ENCODE measurements at regions not wholly inside any gene's neighbourhood (a gene's known extent, or its start where the extent isn't known, plus 50 kb on each side); places are given as distances from the start of the nearest gene placed in this dataset.
"Not testable (repeated sequence)": the region's sequence is repeated elsewhere in the genome, so short reads cannot be mapped to it uniquely, and the experiment has no call there.

GRCh38 chr11:115610234-115610633 is 106.0 kb upstream of the CADM1 start:
- H3K27ac ChIP-seq (ENCODE audit: low read depth); H3K27me3 ChIP-seq (ENCODE audit: insufficient read depth); ATAC-seq; H3F3A ChIP-seq (replicated peaks; ENCODE audit: low read depth); H3K4me2 ChIP-seq; H3K27me3 Mint-ChIP-seq (ENCODE audit: insufficient read depth, low read depth, poor library complexity); H2AFZ ChIP-seq; H3K79me2 ChIP-seq (replicated peaks; ENCODE audit: insufficient read depth); H3K36me3 Mint-ChIP-seq (ENCODE audit: low read depth); DNase-seq (ENCODE audit: low spot score); H4K20me1 ChIP-seq (replicated peaks; ENCODE audit: insufficient read depth); H3K36me3 ChIP-seq (ENCODE audit: insufficient read depth); H3K9me3 Mint-ChIP-seq; H3K4me3 Mint-ChIP-seq; H3K9me2 ChIP-seq (ENCODE audit: insufficient read depth); H3K27ac Mint-ChIP-seq; H3K4me3 ChIP-seq: not testable (repeated sequence)
- H3K4me1 ChIP-seq (ENCODE audit: insufficient read depth): peaks cover 16% of the 10 kb centered on the region
- peaks cover 22% of the 10 kb centered on the region for H3K4me1 Mint-ChIP-seq

GRCh38 chr11:115608976-115609375 is 104.8 kb upstream of the CADM1 start:
- H3K79me2 ChIP-seq (replicated peaks; ENCODE audit: insufficient read depth): no peaks in the 10 kb centered on the region
- no peak overlapping the region for H3K4me3 ChIP-seq
- no peak for ATAC-seq
- H3K27me3 Mint-ChIP-seq (ENCODE audit: insufficient read depth, low read depth, poor library complexity): peaks cover 4% of the 10 kb centered on the region
- no peaks in the 10 kb centered on the region for H3K36me3 Mint-ChIP-seq (ENCODE audit: low read depth)
- no peak overlapping the region for H3K4me2 ChIP-seq
- no peaks in the 10 kb centered on the region for H3K9me3 Mint-ChIP-seq
- H3K4me1 Mint-ChIP-seq: peaks cover 22% of the 10 kb centered on the region
- H3F3A ChIP-seq (replicated peaks; ENCODE audit: low read depth): no peaks in the 10 kb centered on the region
- H4K20me1 ChIP-seq (replicated peaks; ENCODE audit: insufficient read depth): no peaks in the 10 kb centered on the region
- H3K27ac ChIP-seq (ENCODE audit: low read depth): no peak overlapping the region
- no peak for DNase-seq (ENCODE audit: low spot score)
- H3K9me2 ChIP-seq (ENCODE audit: insufficient read depth): peaks cover 3% of the 10 kb centered on the region; the same call in 1 of the 2 replicates
- no peaks in the 10 kb centered on the region for H3K36me3 ChIP-seq (ENCODE audit: insufficient read depth)
- H3K4me1 ChIP-seq (ENCODE audit: insufficient read depth): peaks cover 16% of the 10 kb centered on the region
- H2AFZ ChIP-seq: no peak overlapping the region
- no peak overlapping the region for H3K4me3 Mint-ChIP-seq
- H3K27ac Mint-ChIP-seq: no peak overlapping the region
- H3K27me3 ChIP-seq (ENCODE audit: insufficient read depth): no peaks in the 10 kb centered on the region
- no peak for TF ChIP-seq JUNB (IDR thresholded peaks at IDR 0.05; ENCODE audit: unreplicated experiment)
- TF ChIP-seq ZNF462 (CRISPR knock-in tag; IDR thresholded peaks at IDR 0.05): no peak
- no peak for TF ChIP-seq POLR2AphosphoS5 (IDR thresholded peaks at IDR 0.05; ENCODE audit: low read depth)
- no peak for TF ChIP-seq STAT1 (IDR thresholded peaks at IDR 0.05; ENCODE audit: unreplicated experiment)
- no peak for TF ChIP-seq EZH2 (IDR thresholded peaks at IDR 0.05; ENCODE audit: low read depth, unreplicated experiment)
- no peak for TF ChIP-seq NANOG (IDR thresholded peaks at IDR 0.05; ENCODE audit: borderline replicate concordance)
- TF ChIP-seq ZNF114 (CRISPR knock-in tag; IDR thresholded peaks at IDR 0.05): no peak
- no peak for TF ChIP-seq CTCF (conservative IDR thresholded peaks at IDR 0.05; ENCODE audit: low read depth in 2 of 2)
- TF ChIP-seq CREB1 (CRISPR knock-in tag; IDR thresholded peaks at IDR 0.05; ENCODE audit: low read depth): no peak
- TF ChIP-seq ETS1 (IDR thresholded peaks at IDR 0.05): no peak
- no peak for TF ChIP-seq ZNF331 (CRISPR knock-in tag; IDR thresholded peaks at IDR 0.05; ENCODE audit: low read depth)
- TF ChIP-seq EZH2phosphoT487 (IDR thresholded peaks at IDR 0.05; ENCODE audit: unreplicated experiment): no peak
